Pancreas (tissue), 10 donors: ENCODE measurements at regions not wholly inside any gene's neighbourhood (a gene's known extent, or its start where the extent isn't known, plus 50 kb on each side); places are given as distances from the start of the nearest gene placed in this dataset.
"Not testable (repeated sequence)": the region's sequence is repeated elsewhere in the genome, so short reads cannot be mapped to it uniquely, and the experiment has no call there.

Source experiments
- ATAC-seq, 4 donors: fragments of 200-7000 bp; cut with Tn5 transposase; one replicate each; pipeline versions ENCODE4 v1.8.0 to v1.9.1; 2020; ENCODE audit warnings: mild to moderate bottlenecking in 4 of 4, moderate library complexity in 4 of 4
- DNase-seq, 6 donors: peaks; one replicate each; pipeline ENCODE4 v3.0.0-alpha.2; 2020
- FAIRE-seq: peaks from 2 replicates; lab custom pipeline; 2012; peaks lifted over from hg19 to GRCh38; lab: Jason Lieb, UNC
- H3K27ac ChIP-seq, 4 donors: fragments of 200-600 bp; sonication (generic); 1 replicate in 3 of 4; 2 replicates in 1 of 4; pipeline versions ENCODE4 v1.5.0 to v1.8.0; 2020
- H3K27me3 ChIP-seq, 4 donors: fragments of 200-600 bp; one replicate each; pipeline ENCODE4 v1.8.0; 2021
- H3K36me3 ChIP-seq, 3 donors: fragments of 200-600 bp; sonication (generic) in 1 of 3; one replicate each; pipeline versions ENCODE4 v1.5.0 to v1.8.0; 2020 to 2021
- H3K4me1 ChIP-seq, 3 donors: fragments of 200-600 bp; one replicate each; pipeline ENCODE4 v1.8.0; 2021
- H3K4me3 ChIP-seq, 4 donors: fragments of 200-600 bp; sonication (generic) in 2 of 4; one replicate each; pipeline versions ENCODE4 v1.5.0 to v1.8.0; 2020 to 2021
- H3K9me3 ChIP-seq, 4 donors: fragments of 200-600 bp; one replicate each; pipeline ENCODE4 v1.8.0; 2021
- CTCF ChIP-seq, 4 donors: fragments of 200-600 bp; sonication (generic) in 3 of 4; IDR thresholded peaks; one replicate each; pipeline versions ENCODE4 v1.5.0 to v1.8.0; 2021; ENCODE audit warnings: antibody characterized with exemption in 4 of 4
- WGBS, 2 donors: extraction: QIAGEN DNeasy Blood & Tissue Kit; methylation state at CpG; one replicate each; pipeline ENCODE4 v1.1.7; 2013; 5-methylcytosine and 5-hydroxymethylcytosine counted together
- intact Hi-C, 3 donors: fragments of 100-400 bp; cut with DNase I; formaldehyde crosslinking; loops; one replicate each; pipeline versions ENCODE4 v1.11.1 to v1.14.2; 2022
- donor health status: healthy with polysubstance abuse.
- donor health status: DM: no; HTN: no; CAD: no; lungs with moderate emphysema.
- donor health status: DM: no; HTN: no; CAD: no.
- donor health status: control.
- donor health status: control.
- donor health status: Bipolar disorder and iron deficiency.
- donor health status: DM: yes; HTN: yes; CAD: no.
- donor health status: DM: no; HTN: no; CAD: no.
- donor health status: DM: no; HTN: no; CAD: no.
- donor health status: DM: yes; HTN: yes; CAD: no.

DNA sequence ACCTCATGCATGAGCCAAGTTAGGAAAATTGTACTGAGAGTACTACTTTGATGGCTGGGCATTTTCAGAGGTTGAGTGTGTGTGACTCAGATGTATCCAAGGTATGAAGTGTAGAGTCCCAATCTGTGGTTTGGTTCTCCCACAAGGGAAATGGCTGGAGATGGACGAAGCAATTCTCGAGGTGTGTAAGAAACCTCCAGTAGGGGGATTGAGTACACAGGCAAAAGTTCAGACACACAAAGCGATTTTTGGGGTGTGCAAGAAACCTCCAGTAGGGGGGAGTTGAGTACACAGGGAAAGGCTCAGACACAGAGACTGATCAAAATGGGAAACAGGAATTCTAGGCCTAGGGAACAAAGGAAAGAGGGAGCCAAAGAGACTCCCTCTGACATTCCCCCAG is 1536.3 kb downstream of the FAM181B start:
- Histone ChIP-seq H3K27me3 (no peaks in the 10 kb centered on the region), H3K27ac (no peak overlapping the region), H3K36me3 (no peaks in the 10 kb centered on the region), H3K4me3 (no peak overlapping the region), H3K4me1 (no peaks in the 10 kb centered on the region), H3K9me3 (no peaks in the 10 kb centered on the region)
- ATAC-seq (no peak), FAIRE-seq (no peak), DNase-seq (no peak)
- intact Hi-C loops: no loop called here
- no peak for TF ChIP-seq CTCF (IDR thresholded peaks at IDR 0.05)
- 69 to 82% methylated on average over 3 of the region's 3 CpGs for WGBS, 2 donors

- no peaks in the 10 kb centered on the region for H3K4me1 ChIP-seq
- no peaks in the 10 kb centered on the region for H3K36me3 ChIP-seq
- ATAC-seq (no peak), FAIRE-seq (no peak), DNase-seq (no peak)
- intact Hi-C loops: no loop called here
- H3K4me3 ChIP-seq: no peak overlapping the region
- no peak for TF ChIP-seq CTCF (IDR thresholded peaks at IDR 0.05)
- no peak overlapping the region for H3K27ac ChIP-seq
- no peaks in the 10 kb centered on the region for H3K9me3 ChIP-seq
- H3K27me3 ChIP-seq: peaks cover 0 to 4% (median 0%) of the 10 kb centered on the region in 4 donors
Observed at GRCh38 chr11:81192516-81192915, 1541.1 kb downstream of the FAM181B start.

DNA sequence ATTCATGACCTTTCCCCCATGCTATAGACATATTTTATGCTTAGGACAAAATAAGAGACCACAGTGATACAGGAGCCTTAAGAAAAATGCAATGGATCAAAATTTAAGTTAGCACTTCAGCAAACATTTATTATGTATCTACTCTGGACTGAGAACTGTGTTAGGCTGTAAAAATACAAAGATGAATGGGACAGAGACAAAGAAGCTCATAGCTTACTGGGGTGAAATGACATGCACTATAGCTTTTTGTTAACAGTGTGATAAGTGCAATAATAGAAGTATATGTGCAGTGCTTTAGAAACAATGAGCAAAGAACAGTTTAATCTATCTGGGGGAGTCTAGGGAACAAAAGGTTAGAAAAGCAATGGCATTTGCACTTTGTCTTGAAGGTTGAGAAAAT is 1543.1 kb downstream of the FAM181B start:
- H3K9me3 ChIP-seq: no peaks in the 10 kb centered on the region
- DNase-seq (no peak), FAIRE-seq (no peak), ATAC-seq (no peak)
- H3K4me3 ChIP-seq: no peak overlapping the region
- H3K27ac ChIP-seq: no peak overlapping the region
- H3K4me1 ChIP-seq: no peaks in the 10 kb centered on the region
- intact Hi-C loops: no loop called here
- peaks cover 0 to 4% (median 0%) of the 10 kb centered on the region in 4 donors for H3K27me3 ChIP-seq
- TF ChIP-seq CTCF (IDR thresholded peaks at IDR 0.05): no peak
- H3K36me3 ChIP-seq: no peaks in the 10 kb centered on the region

DNA sequence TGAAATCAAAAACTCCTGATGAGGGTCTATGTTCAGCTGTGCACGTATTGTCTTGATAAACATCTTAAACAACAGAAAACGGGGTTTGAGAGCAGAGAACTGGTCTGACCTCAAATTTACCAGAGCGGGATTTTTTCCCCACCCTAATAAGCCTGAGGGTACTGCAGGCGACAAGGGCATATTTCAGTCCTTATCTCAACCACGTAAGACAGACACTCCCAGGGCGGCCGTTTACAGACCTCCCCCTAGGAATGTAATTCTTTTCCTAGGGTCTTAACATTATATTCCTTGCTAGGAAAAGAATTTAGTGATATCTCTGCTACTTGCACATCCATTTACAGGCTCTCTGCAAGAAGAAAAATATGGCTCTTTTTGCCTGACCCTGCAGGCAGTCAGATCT is 1546.6 kb downstream of the FAM181B start:
- H3K9me3 ChIP-seq, H3K27ac ChIP-seq, intact Hi-C loops, H3K4me1 ChIP-seq, H3K27me3 ChIP-seq, FAIRE-seq, H3K36me3 ChIP-seq, ATAC-seq, DNase-seq, H3K4me3 ChIP-seq: not testable (repeated sequence)
- 56 to 63% methylated on average over 7 of the region's 7 CpGs for WGBS, 2 donors

GRCh38 chr11:81174646-81175330 is 1558.9 kb downstream of the FAM181B start:
- no peak for DNase-seq
- no peak for TF ChIP-seq CTCF (IDR thresholded peaks at IDR 0.05)
- H3K27ac ChIP-seq: no peak overlapping the region
- intact Hi-C loops: no loop called here
- WGBS, 2 donors: 48 to 64% methylated on average over 3 of the region's 3 CpGs
- FAIRE-seq: no peak
- no peaks in the 10 kb centered on the region for H3K36me3 ChIP-seq
- H3K27me3 ChIP-seq: no peaks in the 10 kb centered on the region
- no peak for ATAC-seq
- no peak overlapping the region for H3K4me3 ChIP-seq
- H3K4me1 ChIP-seq: no peaks in the 10 kb centered on the region
- no peaks in the 10 kb centered on the region for H3K9me3 ChIP-seq
